ENCODE measurements at regions not wholly inside any gene's neighbourhood (a gene's known extent, or its start where the extent isn't known, plus 50 kb on each side); places are given as distances from the start of the nearest gene placed in this dataset.

DNA sequence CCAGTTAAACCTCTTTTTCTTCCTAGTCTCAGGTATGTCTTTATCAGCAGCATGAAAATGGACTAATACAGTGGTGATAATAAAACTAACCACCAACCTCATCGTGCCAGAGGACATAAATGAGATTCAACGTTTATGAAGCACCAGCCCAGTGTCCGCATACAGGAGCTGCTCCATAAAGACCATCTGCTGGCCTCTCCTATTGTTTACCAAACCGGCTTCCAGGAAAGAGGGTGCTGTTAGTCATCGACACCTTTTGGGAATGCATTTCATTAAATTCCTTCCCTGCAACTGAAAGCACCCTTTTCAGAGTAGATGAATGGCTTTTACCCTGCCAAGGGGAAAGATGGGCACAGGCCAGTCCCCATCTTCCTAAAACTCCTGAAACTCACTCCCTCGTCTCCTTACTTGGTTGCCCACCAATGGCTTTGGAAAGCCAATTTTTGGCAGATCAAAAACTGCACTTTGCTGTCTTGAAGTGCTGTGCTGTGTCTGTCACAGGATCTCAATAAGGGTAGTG lies 122.1 kb downstream of the AQP9 start:
- Histone ChIP-seq H3K4me2 (ENCODE audit: low read length) (no peak overlapping the region), H3K9me2 (ENCODE audit: insufficient read depth) (no peaks in the 10 kb centered on the region), H4K20me1 (ENCODE audit: insufficient read depth) (no peaks in the 10 kb centered on the region), H3K9ac (ENCODE audit: low read length) (no peak overlapping the region), H3K79me2 (ENCODE audit: insufficient read depth, low read length) (no peaks in the 10 kb centered on the region), H3K9me3 (ENCODE audit: control insufficient read depth in 1 of 2, insufficient read depth in 1 of 2, low read depth in 1 of 2, low read length in 2 of 2) (no peaks in the 10 kb centered on the region), H3K36me3 (ENCODE audit: control insufficient read depth in 1 of 2, insufficient read depth in 2 of 2, low read length in 2 of 2) (no peaks in the 10 kb centered on the region), H2AFZ (ENCODE audit: low read depth, low read length, poor library complexity, severe bottlenecking) (no peak overlapping the region), H3K27me3 (ENCODE audit: insufficient read depth, low read length) (no peaks in the 10 kb centered on the region), H3K4me3 (replicated peaks in 1 of 2; ENCODE audit: low read depth in 1 of 2, low read length in 2 of 2) (no peak overlapping the region), H3K4me1 (ENCODE audit: control insufficient read depth in 1 of 2, insufficient read depth in 2 of 2, low read length in 2 of 2) (peaks cover 0 to 4% of the 10 kb centered on the region in 2 experiments; a peak in 1 of 4 replicates), H3K27ac (ENCODE audit: low read depth, low read length) (no peak overlapping the region)
- ChIA-PET CTCF (no interaction called here), POLR2A (no interaction called here), RAD21 (ENCODE audit: low non-redundant PET in 1 of 2, low total read pairs in 2 of 2, uncharacterized antibody in 2 of 2, unreplicated experiment in 2 of 2) (no interaction called here)
- DNase-seq (ENCODE audit: low read depth, low spot score) (no peak), ATAC-seq (no peak)
- intact Hi-C loops (cut with micrococcal nuclease): no loop called here
- no peak for TF ChIP-seq POLR2AphosphoS5 (IDR thresholded peaks at IDR 0.05; ENCODE audit: low read depth, low read length)
- no peak for TF ChIP-seq JUND (IDR thresholded peaks at IDR 0.05)
- TF ChIP-seq SRF (IDR thresholded peaks at IDR 0.05; ENCODE audit: low read depth): no peak
- TF ChIP-seq, protein P1, sequence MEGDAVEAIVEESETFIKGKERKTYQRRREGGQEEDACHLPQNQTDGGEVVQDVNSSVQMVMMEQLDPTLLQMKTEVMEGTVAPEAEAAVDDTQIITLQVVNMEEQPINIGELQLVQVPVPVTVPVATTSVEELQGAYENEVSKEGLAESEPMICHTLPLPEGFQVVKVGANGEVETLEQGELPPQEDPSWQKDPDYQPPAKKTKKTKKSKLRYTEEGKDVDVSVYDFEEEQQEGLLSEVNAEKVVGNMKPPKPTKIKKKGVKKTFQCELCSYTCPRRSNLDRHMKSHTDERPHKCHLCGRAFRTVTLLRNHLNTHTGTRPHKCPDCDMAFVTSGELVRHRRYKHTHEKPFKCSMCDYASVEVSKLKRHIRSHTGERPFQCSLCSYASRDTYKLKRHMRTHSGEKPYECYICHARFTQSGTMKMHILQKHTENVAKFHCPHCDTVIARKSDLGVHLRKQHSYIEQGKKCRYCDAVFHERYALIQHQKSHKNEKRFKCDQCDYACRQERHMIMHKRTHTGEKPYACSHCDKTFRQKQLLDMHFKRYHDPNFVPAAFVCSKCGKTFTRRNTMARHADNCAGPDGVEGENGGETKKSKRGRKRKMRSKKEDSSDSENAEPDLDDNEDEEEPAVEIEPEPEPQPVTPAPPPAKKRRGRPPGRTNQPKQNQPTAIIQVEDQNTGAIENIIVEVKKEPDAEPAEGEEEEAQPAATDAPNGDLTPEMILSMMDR (IDR thresholded peaks at IDR 0.05 in 2 of 3, conservative IDR thresholded peaks at IDR 0.05 in 1 of 3; ENCODE audit: borderline replicate concordance in 1 of 3, insufficient read depth in 1 of 3, low read depth in 2 of 3, low read length in 2 of 3): no peak
- TF ChIP-seq, protein P2, sequence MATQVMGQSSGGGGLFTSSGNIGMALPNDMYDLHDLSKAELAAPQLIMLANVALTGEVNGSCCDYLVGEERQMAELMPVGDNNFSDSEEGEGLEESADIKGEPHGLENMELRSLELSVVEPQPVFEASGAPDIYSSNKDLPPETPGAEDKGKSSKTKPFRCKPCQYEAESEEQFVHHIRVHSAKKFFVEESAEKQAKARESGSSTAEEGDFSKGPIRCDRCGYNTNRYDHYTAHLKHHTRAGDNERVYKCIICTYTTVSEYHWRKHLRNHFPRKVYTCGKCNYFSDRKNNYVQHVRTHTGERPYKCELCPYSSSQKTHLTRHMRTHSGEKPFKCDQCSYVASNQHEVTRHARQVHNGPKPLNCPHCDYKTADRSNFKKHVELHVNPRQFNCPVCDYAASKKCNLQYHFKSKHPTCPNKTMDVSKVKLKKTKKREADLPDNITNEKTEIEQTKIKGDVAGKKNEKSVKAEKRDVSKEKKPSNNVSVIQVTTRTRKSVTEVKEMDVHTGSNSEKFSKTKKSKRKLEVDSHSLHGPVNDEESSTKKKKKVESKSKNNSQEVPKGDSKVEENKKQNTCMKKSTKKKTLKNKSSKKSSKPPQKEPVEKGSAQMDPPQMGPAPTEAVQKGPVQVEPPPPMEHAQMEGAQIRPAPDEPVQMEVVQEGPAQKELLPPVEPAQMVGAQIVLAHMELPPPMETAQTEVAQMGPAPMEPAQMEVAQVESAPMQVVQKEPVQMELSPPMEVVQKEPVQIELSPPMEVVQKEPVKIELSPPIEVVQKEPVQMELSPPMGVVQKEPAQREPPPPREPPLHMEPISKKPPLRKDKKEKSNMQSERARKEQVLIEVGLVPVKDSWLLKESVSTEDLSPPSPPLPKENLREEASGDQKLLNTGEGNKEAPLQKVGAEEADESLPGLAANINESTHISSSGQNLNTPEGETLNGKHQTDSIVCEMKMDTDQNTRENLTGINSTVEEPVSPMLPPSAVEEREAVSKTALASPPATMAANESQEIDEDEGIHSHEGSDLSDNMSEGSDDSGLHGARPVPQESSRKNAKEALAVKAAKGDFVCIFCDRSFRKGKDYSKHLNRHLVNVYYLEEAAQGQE (IDR thresholded peaks at IDR 0.05; ENCODE audit: low read depth): no peak
- TF ChIP-seq ELF1 (IDR thresholded peaks at IDR 0.05; ENCODE audit: borderline replicate concordance, low read depth): no peak
- no peak for TF ChIP-seq EGR1 (IDR thresholded peaks at IDR 0.05; ENCODE audit: low read depth)
- TF ChIP-seq TCF7L2 (IDR thresholded peaks at IDR 0.05; ENCODE audit: borderline replicate concordance, extremely low read depth, insufficient read depth, insufficient read length): no peak
- TF ChIP-seq, protein P3, sequence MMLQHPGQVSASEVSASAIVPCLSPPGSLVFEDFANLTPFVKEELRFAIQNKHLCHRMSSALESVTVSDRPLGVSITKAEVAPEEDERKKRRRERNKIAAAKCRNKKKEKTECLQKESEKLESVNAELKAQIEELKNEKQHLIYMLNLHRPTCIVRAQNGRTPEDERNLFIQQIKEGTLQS (IDR thresholded peaks at IDR 0.05): no peak
- no peak for TF ChIP-seq EZH2 (IDR thresholded peaks at IDR 0.05)
- no TSS peak for BruUV-seq (replicated peaks)

Data from HCT116 (cell line).